GM18502 (cell line): ENCODE measurements at regions not wholly inside any gene's neighbourhood (a gene's known extent, or its start where the extent isn't known, plus 50 kb on each side); places are given as distances from the start of the nearest gene placed in this dataset.
A peak's percentile ranks its signal among the peaks of the same experiment; 100 is the strongest.

Source experiments
- ATAC-seq: cut with Tn5 transposase; IDR thresholded peaks from one replicate; pipeline ENCODE4 v1.9.1; 2021; ENCODE audit warnings: mild to moderate bottlenecking; ENCODE audit not compliant: unreplicated experiment, poor library complexity

DNA sequence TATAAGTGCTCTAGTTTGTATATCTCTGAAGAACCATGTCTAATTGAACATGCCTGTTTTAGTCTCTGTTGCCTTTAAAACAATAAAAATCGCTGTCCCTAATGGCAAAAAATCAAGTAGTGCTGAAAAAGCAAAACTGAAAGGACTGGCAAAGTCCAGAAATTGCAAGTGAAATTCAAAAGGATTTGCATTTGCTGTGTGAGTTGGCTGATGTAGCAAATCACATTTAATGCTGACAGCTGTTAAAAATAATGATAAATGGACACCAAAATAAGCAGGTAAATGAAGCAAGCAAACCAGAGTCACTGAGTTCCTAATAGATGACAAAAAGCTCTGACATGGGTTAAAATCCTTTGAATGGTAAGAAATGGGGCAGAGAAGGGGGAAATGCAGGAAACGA is 874.1 kb downstream of the GRM8 start:
- peak; percentile 81 for ATAC-seq

DNA sequence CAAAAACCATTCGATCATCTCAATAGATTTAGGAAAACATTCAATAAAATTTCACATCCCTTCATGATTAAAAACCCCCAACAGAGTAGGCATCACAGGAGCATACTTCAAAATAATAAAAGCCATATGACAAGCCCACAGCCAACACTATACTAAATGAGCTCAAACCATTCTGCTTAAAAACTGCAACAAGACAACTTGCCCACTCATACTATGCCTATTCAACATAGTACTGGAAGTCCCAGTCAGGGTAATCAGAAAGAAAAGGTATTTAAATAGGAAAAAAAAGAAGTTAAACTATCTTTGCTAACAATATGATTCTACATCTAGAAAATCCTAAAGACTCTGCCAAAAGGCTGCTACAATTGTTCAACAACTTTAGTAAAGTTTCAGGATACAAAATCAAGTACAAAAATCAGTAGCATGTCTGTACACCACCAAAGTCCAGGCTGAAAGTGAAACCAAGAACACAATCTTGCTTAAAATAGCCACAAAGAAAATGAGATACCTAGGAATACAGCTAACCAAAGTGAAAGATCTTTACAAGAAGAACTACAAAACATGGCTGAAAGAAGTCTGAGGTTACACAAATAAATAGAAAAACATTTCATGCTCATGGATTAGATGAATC is 882.6 kb downstream of the GRM8 start:
- ATAC-seq, result peak; percentile 83

DNA sequence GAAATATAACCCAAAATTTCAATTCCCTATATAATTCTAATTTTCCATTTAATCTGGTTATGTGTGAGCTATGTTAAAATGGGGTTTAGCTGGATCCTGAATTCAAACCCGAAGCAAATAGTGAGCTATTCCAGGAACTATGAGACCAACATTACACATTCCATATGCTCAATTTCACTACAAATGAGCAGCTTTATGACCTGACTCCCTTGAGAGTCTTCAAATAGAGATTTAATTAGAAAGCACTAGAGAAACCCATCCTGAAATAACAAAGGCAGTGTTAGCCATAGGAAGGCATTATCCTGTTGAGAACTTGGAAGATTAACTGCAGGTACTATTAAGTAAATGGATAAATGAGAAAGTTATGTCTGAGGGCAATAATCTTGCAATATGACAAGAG is 890.0 kb downstream of the GRM8 start:
- ATAC-seq, result no peak

DNA sequence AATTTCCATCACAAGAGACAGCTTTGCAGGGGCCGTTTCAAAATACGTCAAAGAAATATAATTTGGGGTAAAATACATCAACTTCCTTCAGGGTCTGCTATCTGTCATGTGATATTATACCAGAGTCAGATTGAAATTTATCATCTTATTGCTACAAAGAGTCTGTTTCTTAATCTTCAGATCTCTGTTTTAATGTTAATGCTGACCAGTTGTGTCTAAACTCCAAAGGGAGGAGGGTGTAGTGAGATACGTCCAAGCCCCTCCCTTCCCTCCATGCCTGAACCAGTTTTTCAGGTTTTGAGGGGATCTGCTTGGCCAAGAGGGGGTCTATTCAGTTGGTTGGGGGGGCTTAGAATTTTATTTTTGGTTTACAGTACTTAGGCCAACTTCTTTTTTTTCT is 891.6 kb downstream of the GRM8 start:
- ATAC-seq, result no peak

DNA sequence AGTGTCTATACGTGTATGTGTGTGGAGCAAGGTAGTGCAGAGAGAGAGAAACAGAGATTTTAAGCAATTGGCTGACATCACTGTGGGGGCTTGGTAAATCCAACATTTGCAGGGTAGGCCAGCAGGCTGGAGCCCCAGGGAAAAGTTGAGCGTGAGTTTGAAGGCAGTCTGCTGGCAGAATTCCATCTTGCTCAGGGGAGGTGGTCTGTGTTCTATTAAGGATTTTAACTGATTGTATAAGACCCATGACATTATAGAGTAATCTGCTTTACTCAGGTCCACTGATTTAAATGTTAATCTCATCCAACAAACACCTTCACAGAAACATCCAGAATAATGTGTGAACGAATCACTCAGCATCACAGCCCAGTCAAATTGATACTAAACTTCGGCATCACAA is 912.9 kb downstream of the GRM8 start:
- no peak for ATAC-seq

DNA sequence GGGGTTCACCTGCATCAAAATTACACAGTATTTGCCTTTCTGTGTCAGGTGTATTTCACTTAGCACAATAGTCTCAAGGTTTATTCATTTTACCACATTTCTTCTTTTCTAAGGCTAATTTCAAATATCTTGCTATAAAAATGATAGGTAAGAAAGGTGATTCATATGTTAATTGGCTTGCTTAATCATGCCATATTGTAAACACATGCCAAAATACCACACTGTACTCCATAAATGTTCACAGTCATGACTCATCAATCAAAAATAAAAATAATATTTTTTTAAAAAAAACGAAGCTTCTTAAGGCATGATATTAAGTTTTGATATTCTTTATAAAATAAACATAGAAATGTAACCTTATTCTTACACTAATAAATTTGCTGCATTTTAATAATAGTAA is 947.1 kb downstream of the GRM8 start:
- no peak for ATAC-seq

DNA sequence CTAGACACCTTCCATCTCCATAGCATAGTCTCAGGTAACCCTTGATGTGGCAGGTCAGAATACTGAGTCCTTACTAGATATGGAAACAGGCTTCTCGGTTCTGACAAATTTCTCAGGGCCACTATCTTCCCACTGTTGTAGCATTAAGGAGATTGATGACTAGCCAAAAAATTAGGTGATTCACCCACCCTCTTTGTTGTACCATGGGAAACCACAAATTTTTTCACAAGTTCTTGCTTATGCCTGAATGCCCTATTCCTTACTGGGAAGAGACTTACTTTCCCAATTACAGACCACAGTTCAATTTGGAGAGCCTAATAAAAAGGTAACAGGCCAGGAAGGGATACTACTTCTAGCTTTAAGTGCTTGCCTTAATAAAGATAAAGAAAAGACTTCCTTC is 948.8 kb downstream of the GRM8 start:
- ATAC-seq, result no peak

DNA sequence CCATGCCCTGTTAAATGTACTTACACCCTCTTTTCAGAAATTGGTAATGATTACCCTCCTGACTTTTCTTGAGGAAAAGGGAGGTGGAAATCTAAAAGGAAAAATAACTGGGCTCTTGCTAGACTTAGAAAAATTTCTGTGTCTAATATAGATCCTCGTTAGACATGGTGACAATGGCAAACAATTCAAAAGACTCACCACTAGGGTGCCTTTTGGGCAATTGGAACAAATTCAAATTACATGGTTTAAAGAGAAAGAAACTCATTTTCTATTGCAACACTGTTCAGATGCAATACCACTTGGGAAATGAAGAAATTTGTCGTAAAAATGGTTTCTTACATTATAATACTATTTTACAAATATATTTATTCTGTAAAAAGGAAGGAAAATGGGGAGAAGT is 950.1 kb downstream of the GRM8 start:
- ATAC-seq, result no peak

DNA sequence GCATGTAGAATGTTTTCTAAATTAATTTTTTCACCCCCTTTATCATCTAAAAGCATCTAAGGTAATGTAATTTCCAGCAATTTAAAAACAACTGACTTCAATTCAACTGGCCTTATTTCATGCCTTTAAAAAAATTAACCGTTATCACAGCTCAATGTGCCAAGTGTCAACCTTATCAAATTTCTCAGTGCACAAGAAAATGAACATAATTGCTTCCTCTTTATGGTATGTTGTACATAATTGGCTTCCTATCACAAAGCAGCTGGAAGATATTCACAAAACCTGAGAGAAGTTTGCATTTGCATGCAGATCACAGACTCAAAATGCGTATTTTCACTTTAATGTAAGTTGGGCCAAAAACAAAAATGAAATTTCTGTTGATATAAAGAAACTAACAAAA is 966.4 kb downstream of the GRM8 start:
- no peak for ATAC-seq

DNA sequence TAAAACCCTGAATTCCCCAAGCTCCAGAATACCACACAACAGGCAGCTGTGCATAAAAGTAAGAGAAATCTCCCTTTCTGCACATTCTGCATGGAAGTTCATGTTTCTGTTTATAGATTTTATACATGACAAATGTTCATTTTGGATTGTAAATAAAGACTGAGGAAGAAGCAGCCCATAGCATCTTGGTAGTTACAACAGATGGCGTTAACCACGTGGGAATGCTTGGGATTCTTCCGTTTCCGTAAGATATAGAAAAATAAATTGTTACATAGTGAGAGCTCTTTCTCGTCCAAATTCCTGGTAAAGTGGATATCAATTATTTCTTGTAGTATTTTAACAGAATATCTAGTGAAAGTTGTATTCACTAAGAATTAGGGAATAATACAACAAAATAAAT is 1016.5 kb downstream of the GRM8 start:
- ATAC-seq, result no peak

DNA sequence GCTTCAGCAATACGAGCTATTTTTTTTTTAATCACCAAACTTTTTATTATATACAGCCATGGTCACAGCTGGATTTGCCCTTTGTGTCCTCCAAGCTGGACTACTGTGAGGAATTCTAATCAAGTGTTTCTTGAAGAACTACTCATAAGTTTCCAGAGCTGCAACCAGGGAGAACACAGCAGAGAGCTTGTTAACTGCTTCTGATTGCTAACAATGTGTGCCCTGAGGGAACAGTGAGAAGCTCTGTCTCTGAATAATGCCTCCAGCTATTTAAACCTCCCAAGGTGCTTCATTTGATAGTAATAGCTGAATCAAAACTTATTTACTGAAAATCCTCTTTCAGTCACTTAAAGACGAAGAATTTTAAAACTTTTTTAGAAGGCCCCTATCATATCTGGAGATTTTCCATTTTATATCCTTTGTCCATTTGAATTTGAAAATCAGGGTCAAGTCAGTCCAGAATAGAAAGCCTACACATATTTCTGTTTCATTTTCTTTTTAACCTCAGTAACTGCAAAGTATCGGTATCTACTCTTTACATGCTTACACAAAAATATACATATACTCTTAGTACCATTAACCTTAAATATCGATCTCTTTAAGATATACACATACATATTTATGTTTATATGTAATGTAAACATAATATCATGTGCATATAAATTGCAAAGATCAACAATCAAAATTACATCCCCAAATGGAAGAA is 1024.2 kb downstream of the GRM8 start:
- ATAC-seq, result no peak

DNA sequence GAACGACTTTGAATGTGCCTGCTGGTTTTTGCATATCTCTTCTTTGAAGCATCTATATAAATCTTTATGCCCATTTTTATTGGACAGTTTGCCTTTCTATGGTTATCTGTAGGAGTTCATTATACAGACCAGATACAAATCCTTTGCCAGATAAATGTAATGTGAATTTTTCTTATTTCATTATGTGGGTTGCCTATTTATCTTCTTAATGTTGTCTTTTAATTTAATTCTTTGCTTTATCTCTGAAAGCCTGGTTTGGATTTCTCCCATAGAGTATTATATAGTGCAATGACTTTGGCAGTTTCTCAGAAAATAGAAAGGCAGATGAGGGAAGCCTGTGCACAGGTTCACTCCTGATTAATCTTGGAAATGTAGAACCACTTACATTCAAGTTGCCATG is 1025.1 kb downstream of the GRM8 start:
- no peak for ATAC-seq

DNA sequence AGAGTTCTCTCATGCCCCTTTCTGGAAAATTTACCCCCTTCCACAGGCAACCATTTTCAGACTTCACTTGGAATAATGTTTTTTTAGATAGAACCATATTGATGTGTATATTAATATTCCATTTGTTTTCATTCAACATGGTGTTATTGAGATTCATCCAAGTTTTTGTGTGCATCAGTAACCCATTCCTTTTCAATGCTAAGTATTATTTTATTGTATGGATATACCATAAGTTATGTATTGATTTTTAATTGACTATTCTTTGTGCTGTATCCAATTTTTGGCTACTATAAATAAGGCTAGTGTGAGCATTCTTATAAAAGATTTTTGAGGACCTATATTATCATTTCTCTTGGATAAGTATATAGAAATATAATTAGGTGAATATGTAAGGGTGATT is 1025.7 kb downstream of the GRM8 start:
- ATAC-seq, result no peak

DNA sequence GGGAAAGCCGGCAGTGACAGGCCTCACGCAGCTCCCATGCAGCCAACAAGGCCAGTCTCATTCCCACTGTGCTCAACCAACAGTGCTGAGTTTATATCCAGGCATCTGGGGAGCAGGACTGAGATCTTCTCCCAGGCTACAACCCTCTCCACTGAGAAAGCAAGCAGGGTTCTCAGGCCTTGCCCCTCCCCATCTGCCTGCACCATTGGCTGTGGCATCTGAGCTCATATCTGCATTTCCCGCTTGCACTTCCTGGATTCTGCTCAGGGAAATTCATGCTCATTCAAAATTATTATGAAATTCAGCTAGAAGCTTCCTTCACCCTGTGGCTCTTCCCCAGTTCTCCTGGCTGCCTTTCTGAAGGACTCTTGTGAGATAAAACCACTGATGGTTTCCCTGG is 1029.0 kb downstream of the GRM8 start:
- ATAC-seq, result no peak

DNA sequence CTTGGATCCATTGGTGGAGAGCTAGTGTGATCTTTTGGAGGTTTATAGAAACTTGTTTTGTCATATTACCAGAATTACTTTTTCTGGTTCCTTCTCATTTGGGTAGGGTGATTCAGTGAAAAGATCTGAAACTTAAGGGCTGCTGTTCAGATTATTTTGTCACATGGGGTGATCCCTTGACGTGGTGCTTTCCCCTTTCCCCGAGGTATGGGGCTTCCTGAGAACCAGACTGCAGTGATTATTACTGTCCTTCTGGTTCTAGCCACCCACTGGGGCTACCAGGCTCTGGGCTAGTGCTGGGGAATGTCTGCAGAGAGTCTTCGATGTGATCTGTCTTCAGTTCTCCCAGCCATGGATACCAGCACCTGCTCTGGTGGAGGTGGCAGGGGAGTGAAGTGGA is 1030.0 kb downstream of the GRM8 start:
- ATAC-seq, result no peak

DNA sequence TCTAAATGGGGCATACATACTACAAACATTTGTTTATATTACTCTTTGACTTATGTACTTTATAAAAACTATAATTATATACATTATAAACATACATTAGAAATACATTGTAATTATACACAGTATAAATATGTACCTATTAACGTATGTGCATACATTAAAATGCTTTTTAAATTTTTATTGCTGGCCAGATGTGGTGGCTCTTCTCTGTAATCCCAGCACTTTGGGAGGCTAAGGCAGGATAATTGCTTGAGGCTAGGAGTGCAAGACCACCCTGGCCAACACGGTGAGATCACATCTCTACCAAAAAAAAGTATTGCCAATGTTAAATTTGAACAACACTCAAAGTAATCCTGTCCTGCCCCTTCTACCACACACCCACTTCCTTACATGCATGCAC is 1037.0 kb downstream of the GRM8 start:
- ATAC-seq, result no peak

DNA sequence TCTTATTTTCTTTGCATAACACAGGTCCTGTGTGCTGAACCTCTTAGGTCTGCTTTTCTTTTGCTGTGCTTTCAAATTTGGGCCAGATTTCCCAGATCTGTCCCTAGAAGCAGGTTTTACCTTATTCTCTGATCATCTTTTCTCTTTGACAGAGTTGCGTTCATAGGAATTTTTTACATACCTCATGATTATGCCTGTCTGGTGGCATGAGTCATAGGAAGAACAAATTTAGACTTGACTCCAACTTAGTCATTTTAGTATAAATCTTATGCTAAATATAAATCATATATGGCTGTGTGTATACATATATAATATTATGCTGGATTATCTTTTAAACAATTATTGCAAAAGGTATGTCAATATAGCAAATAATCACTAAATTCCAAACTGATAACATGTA is 1038.9 kb downstream of the GRM8 start:
- ATAC-seq, result no peak

DNA sequence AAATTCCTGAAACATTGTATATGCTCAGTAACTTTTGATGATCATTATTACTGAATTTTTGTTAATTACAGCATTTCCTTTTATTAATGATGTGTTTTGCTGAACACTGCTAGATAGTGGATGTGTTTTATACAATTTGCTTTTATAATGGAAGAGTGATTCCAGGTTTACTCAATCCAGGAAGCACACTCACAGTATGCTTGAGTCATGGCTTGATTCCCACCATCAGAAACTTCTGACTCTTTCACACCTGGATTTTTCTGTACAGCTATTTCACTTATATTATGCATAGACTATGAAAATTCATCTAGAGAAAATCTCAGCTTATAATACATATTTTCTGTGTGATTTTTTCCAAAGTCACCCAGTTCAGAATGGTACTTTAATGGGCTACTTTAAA is 1040.9 kb downstream of the GRM8 start:
- ATAC-seq, result no peak

DNA sequence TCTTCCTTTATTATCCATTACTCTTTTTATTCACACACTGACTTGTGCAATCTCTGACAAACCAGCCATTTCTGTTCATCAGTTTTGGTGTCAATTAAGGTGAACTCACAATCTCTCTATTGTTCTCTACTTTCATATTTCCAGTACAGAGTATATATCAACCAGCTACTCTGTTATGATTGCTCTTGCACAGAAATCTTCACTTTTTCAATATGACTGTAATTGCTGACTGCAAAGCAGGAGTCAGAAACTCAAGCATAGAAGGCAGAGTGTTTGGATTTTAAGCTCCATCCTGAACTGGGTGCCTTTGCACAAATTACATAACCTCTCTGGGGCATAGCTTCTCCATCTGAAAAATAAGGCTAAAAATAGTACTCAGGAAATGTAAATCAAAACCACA is 1042.0 kb downstream of the GRM8 start:
- ATAC-seq, result peak; percentile 49

DNA sequence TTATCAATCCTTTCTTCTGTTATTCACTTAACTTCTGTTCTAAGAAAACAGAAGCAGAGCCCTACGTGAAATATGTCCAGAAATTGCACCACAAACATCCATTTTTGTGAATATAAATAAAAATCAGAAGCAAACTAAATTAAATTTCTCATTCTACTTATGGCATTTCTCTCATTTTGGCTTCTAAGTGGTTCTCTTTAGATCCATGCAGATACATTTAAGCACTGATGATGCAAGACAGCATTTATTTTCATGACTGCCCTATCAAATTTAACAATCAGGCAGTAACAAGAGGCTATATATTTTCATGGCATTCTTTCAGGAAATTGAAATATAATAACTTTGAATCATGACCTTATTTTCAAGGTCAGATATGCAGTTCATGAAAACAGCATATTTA is 1049.6 kb downstream of the GRM8 start:
- no peak for ATAC-seq

DNA sequence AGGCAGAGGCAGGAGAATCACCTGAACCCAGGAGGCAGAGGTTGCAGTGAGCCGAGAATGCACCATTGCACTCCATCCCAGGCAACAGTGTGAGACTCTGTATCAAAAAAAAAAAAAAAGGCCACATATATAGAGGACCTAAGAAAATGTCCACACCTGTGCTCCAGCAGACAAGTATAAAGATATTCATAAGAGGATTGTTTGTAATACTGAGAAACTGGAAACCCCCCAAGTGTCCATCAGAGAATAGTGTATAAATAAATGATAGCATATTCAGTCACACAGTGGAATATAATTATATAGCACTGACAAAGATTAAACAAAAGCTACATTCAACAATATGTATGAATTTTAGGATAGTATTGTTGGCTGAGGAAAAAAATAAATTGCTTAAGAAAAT is 1050.6 kb downstream of the GRM8 start:
- ATAC-seq, result no peak

DNA sequence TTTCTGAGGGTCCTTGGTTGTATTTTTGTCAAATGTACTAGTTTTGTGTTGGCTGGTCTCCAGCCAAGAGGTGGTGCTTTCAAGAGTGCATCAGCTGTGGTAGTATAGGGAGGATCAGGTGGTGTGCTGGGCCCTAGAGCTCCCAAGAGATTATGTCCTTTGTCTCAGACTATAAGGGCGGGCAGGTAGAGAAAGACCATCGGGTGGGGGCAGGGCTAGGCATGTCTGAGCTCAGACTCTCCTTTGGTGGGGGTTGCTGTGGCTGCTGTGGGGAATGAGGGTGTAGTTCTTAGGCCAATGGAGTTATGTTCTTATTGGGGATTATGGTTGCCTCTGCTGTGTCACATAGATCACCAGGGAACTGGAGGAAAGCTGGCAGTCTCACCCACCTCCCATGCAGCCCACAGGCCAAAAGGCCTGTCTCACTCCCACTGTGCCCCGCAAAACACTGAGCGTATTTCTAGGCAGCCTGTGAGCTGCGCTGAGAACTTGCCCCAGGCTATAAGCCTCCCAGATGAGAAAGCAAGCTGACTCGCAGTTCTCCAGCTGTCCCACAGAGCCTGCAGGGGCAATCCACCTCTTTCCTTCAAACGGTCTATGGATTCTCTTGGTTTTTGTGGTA is 1066.7 kb downstream of the GRM8 start:
- no peak for ATAC-seq
